HK-2 (cell line): ENCODE measurements at regions not wholly inside any gene's neighbourhood (a gene's known extent, or its start where the extent isn't known, plus 50 kb on each side); places are given as distances from the start of the nearest gene placed in this dataset.
A peak's percentile ranks its signal among the peaks of the same experiment; 100 is the strongest.

Source experiments
- DNase-seq: peaks from one replicate; pipeline ENCODE4 v3.0.0-alpha.2; 2018; ENCODE audit not compliant: unreplicated experiment

GRCh38 chr19:46911456-46911855 lies 50.7 kb downstream of the ARHGAP35 start:
- no peak for DNase-seq

GRCh38 chr19:46913198-46913851 lies 52.5 kb downstream of the ARHGAP35 start:
- no peak for DNase-seq

DNA sequence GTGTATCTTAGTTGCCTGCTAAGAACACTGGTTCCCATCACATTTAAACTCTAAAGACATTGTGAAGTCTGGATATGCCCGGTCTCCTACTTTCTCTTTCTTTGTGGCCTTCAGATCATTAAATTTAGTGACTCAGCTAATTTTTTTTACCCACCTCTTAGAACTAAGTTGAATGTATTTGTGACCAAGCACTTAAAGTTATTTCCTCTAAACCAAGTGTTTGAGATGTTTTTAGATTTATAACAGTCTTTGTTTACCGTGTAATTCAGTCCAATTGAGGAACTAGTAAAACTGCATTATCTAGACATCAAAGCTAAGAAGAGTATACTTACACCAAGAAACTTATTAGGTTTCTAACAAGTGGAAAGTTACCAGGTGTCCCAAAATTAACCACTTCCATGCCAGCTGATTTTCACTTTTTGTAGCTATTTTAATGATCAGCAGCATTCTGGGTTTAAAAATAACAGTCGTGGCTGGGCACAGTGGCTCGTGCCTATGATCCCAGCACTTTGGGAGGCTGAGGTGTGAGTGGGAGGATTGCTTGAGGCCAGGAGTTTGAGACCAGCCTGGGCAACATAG lies 53.1 kb downstream of the ARHGAP35 start:
- DNase-seq, result no peak

DNA sequence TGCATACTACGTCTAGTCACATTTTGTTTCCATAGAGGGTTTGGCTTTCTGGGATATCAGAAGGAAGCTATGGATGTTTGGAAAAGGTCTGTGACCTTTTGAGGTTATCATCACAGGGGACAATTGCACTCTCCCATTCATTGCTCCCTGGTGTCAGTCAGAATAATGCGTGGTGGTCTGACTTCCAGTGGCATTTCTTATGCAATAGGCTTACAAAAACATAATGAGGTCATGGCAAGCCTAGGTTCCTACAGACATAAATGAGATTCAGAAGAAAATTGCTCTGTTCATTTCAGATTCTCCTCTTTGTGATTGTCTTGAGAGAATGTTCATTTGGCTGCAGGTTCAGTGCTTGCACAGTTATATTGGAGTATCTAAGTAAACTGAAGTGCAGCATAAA lies 54.6 kb downstream of the ARHGAP35 start:
- DNase-seq, result no peak

DNA sequence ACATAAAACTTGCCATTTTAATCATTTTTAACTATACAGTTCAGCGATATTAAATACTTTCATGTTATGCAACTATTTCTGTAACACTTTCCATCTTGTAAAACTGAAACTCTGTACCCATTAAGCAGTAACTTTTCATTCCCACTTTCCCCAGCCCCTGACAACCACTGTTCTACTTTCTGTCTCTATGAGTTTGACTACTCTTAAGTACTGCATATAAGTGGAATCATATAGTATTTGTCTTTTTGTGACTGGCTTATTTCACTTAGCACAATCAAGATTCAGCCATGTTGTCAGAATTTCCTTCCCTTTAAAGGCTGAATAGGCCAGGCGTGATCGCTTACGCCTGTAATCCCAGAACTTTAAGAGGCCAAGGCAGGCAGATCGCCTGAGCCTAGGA lies 56.2 kb downstream of the ARHGAP35 start:
- DNase-seq, result no peak

DNA sequence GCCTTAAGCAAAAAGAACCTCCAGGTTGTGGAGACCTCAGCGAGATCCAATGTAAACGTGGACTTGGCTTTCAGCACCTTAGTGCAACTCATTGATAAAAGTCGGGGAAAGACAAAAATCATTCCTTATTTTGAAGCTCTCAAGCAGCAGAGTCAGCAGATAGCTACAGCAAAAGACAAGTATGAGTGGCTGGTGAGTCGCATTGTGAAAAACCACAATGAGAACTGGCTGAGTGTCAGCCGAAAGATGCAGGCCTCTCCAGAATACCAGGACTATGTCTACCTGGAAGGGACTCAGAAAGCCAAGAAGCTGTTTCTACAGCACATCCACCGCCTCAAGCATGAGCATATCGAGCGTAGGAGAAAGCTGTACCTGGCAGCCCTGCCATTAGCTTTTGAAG lies 58.5 kb downstream of the ARHGAP35 start:
- peak; percentile 42 for DNase-seq

DNA sequence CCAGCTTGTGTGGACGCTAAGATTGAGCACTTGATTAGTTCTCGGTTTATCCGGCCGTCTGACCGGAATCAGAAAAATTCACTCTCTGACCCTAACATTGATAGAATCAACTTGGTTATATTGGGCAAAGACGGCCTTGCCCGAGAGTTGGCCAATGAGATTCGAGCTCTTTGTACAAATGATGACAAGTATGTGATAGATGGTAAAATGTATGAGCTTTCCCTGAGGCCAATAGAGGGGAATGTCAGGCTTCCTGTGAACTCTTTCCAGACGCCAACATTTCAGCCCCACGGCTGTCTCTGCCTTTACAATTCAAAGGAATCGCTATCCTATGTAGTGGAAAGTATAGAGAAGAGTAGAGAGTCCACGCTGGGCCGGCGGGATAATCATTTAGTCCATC lies 59.6 kb downstream of the ARHGAP35 start:
- no peak for DNase-seq

- DNase-seq, result no peak
Measured at GRCh38 chr19:46921071-46921470, 60.3 kb downstream of the ARHGAP35 start.

DNA sequence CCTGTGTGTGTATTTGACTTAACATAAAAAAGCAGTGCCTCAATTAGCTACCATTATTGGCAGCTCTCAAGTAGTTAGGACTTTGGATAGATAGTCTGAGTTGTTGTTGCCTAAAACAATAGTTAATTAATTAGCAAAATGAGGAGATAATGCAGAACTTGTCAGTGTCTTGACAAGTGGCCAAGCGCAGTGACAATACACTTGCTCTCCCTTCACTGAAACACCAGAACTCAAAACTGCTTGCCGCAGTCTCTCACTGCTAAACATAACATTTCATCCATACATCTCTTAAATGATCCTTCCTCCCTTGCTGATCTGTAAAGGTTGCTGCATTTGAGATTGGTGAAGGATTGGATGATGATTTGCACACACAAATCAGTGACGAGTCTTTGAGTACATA lies 61.7 kb downstream of the ARHGAP35 start:
- DNase-seq, result no peak

- DNase-seq, result no peak
Measured at GRCh38 chr19:46924874-46925547, 64.2 kb downstream of the ARHGAP35 start.

- no peak for DNase-seq
Measured at GRCh38 chr19:46925548-46925950, 64.8 kb downstream of the ARHGAP35 start.

DNA sequence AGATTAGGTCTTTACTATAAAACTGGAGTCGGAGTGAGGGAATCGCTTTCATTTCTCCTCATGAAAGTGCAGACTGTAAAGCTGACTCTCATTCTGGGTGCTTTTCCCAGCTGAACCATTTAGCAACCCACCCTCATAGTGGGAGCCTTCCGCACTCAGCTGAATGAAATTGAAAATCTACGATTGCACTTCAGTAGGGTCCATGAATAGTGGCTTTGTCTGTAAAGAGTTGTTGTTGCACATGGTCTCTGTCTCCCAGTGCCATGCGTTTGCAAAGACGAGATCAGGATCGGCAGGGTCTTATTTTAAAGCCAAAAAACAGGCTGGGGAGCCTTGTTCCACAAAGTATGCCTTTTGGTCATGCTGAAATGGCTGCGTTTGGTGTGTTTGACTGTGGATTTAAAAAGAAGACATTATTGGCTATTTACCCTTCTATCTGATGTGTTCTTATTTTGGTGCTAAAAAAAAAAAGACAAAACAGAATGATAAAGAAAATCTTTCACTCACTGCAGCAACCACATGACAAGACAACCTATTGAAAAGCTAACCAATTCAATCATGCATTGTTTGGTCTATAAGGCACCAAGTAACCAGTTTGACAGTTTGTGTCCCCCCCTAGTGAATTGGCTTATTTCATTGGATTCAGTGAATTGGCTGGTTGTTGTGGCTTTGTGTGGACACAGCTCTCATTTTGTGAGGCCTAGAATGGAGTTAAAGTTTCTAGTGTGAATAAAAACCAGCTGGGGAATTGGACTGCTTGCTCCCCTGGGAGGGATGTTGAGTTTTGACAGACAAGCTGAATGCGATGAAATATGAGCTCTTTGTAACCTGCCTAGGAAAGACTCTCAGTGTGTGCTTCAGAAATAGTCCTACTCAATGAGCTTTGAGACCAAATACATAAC lies 65.6 kb downstream of the ARHGAP35 start:
- DNase-seq, result no peak

- DNase-seq, result no peak
Measured at GRCh38 chr19:46927106-46927505, 66.3 kb downstream of the ARHGAP35 start.

DNA sequence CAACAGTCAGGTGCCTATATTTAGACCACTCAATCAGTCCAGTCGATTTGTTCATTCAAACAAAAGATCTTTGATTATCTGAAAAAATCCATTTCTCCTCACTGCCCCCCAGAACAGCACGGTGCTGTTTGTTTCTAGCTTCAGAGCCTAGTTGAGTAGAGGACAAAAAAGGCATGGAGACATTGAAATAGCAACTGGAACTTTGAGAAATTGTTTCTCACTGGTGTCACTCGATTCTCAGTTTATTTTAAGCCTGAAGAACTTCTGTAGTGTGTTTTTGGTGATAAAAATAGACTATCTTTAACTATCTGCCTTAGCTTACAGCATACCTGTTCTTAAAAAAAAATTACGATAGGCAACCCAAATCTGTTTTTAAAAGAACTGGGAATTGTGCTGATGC lies 67.1 kb downstream of the ARHGAP35 start:
- no peak for DNase-seq

DNA sequence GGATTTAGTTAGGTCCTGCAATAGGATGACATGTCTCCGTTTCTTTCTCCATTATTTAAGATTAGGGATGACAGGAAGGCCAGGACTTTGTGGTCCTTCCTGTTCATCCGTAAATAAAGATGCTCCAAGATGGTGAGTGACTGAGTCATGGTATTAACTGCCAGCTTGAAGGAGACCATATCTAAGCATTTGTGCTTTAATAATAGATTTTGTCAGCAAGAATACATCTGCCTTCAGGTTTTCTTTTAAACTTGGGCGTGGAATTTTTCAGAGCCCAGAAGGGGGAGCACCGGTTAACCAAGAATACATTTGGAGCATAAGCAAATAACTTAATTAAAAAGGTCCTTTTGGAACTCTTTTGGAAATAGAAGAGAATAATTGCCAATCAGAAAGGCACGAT lies 68.2 kb downstream of the ARHGAP35 start:
- no peak for DNase-seq

DNA sequence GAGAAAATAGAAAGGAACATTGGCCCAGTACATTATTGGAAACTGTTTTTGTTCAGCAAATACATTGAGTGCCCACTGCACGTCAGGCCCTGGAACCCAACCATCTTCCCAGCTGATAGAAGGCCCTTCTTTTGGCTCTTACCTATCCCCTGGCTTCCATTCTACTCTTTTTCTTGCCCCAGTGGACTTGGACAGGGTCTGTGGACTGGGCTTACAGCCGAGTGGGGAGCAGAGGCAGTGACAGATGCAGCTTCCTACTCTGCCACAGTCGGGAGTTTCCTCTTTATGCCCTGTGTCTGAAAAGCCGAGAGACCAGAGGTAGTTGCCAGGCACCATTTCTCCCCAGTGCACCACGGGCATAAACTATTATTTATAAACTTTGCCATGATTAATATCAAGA lies 70.4 kb downstream of the ARHGAP35 start:
- no peak for DNase-seq

- peak; percentile 37 for DNase-seq
Measured at GRCh38 chr19:46932346-46932745, 71.5 kb downstream of the ARHGAP35 start.

- no peak for DNase-seq
Measured at GRCh38 chr19:46935066-46935663, 74.4 kb downstream of the ARHGAP35 start.

- DNase-seq, result no peak
Measured at GRCh38 chr19:46943150-46943946, 76.3 kb upstream of the NPAS1 start.

GRCh38 chr19:46944123-46944748 lies 75.4 kb upstream of the NPAS1 start:
- DNase-seq, result no peak
